ENCODE measurements at regions not wholly inside any gene's neighbourhood (a gene's known extent, or its start where the extent isn't known, plus 50 kb on each side); places are given as distances from the start of the nearest gene placed in this dataset.
"Not testable (repeated sequence)": the region's sequence is repeated elsewhere in the genome, so short reads cannot be mapped to it uniquely, and the experiment has no call there.

- DNase-seq (ENCODE audit: low read depth), result no peak
- no peak overlapping the region for H3K4me3 ChIP-seq (ENCODE audit: low read depth, low read length)
- TF ChIP-seq, protein P1, sequence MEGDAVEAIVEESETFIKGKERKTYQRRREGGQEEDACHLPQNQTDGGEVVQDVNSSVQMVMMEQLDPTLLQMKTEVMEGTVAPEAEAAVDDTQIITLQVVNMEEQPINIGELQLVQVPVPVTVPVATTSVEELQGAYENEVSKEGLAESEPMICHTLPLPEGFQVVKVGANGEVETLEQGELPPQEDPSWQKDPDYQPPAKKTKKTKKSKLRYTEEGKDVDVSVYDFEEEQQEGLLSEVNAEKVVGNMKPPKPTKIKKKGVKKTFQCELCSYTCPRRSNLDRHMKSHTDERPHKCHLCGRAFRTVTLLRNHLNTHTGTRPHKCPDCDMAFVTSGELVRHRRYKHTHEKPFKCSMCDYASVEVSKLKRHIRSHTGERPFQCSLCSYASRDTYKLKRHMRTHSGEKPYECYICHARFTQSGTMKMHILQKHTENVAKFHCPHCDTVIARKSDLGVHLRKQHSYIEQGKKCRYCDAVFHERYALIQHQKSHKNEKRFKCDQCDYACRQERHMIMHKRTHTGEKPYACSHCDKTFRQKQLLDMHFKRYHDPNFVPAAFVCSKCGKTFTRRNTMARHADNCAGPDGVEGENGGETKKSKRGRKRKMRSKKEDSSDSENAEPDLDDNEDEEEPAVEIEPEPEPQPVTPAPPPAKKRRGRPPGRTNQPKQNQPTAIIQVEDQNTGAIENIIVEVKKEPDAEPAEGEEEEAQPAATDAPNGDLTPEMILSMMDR (IDR thresholded peaks at IDR 0.05; ENCODE audit: control insufficient read depth, extremely low read depth, insufficient read depth), result no peak
Observed at GRCh38 chr14:22380571-22381407, 208.2 kb downstream of the DAD1 start.

- no peak for DNase-seq (ENCODE audit: low read depth)
- TF ChIP-seq, protein P1 (IDR thresholded peaks at IDR 0.05; ENCODE audit: control insufficient read depth, extremely low read depth, insufficient read depth), result no peak
- H3K4me3 ChIP-seq (ENCODE audit: low read depth, low read length), result no peak overlapping the region
Observed at GRCh38 chr14:22379727-22380126, 209.3 kb downstream of the DAD1 start.

DNA sequence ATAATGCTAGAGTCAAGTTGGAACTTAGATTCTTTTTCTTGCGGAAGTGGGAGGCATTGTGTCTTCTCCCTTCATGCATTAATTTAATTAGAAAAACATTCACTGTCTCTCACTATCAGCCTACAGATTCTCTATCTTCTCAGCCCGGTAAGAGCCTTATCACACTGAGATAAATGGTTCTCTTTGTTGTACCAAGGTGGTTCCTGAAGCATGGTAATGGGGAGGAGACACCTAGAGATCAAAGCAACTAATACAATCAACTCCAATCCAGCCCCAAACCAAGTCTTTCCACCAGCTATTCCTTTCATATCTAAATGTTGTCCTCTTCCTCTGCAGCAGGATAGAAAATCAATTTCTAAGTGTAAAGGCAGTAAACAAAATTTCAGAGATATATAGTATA, 210.8 kb downstream of the DAD1 start:
- no peak overlapping the region for H3K4me3 ChIP-seq (ENCODE audit: low read depth, low read length)
- no peak for DNase-seq (ENCODE audit: low read depth)
- TF ChIP-seq, protein P1 (IDR thresholded peaks at IDR 0.05; ENCODE audit: control insufficient read depth, extremely low read depth, insufficient read depth), result no peak

GRCh38 chr14:22375321-22375930, 213.6 kb downstream of the DAD1 start:
- DNase-seq (ENCODE audit: low read depth), result peak; percentile 41
- H3K4me3 ChIP-seq (ENCODE audit: low read depth, low read length), result no peak overlapping the region
- TF ChIP-seq, protein P1 (IDR thresholded peaks at IDR 0.05; ENCODE audit: control insufficient read depth, extremely low read depth, insufficient read depth), result peak; percentile 60

- TF ChIP-seq, protein P1 (IDR thresholded peaks at IDR 0.05; ENCODE audit: control insufficient read depth, extremely low read depth, insufficient read depth), result no peak
- no peak overlapping the region for H3K4me3 ChIP-seq (ENCODE audit: low read depth, low read length)
- peak; percentile 33 for DNase-seq (ENCODE audit: low read depth)
Observed at GRCh38 chr14:22370084-22370847, 218.8 kb downstream of the DAD1 start.

DNA sequence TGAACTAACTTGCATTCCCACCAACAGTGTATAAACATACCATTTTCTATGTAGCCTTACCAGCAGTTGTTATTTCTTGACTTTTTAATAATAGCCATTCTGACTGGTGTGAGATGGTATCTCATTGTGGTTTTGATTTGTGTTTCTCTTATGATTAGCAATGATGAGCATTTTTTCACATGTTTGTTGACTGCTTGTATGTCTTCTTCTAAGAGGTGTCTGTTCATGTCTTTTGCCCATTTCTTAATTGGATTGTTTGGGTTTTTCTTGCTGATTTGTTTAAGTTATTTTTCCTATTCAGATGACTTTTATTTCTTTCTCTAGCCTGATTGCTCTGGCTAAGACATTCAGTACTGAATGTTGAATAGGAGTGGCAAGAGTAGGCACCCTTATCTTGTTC, 230.3 kb downstream of the DAD1 start:
- H3K4me3 ChIP-seq (ENCODE audit: low read depth, low read length), result no peak overlapping the region
- TF ChIP-seq, protein P1 (IDR thresholded peaks at IDR 0.05; ENCODE audit: control insufficient read depth, extremely low read depth, insufficient read depth), result no peak
- no peak for DNase-seq (ENCODE audit: low read depth)

DNA sequence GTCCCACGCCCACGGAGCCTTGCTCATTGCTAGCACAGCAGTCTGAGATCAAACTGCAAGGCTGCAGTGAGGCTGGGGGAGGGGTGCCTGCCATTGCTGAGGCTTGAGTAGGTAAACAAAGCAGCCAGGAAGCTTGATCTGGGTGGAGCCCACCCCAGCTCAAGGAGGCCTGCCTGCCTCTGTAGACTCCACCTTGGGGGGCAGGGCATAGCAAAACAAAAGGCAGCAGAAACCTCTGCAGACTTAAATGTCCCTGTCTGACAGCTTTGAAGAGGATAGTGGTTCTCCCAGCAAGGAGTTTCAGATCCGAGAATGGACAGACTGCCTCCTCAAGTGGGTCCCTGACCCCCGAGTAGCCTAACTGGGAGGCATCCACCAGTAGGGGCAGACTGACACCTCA, 239.7 kb downstream of the DAD1 start:
- H3K4me3 ChIP-seq (ENCODE audit: low read depth, low read length), result not testable (repeated sequence)

More for the DNA sequence above, 239.7 kb downstream of the DAD1 start:
- not testable (repeated sequence) for DNase-seq (ENCODE audit: low read depth)

Data from LNCaP clone FGC (cell line).